Bronchial epithelial cell (primary cell): ENCODE measurements at regions not wholly inside any gene's neighbourhood (a gene's known extent, or its start where the extent isn't known, plus 50 kb on each side); places are given as distances from the start of the nearest gene placed in this dataset.

Source experiments
- DNase-seq: peaks from one replicate; pipeline ENCODE4 v3.0.0-alpha.2; 2010; ENCODE audit warnings: low read depth
- FAIRE-seq: peaks from 2 replicates; lab custom pipeline; 2011; peaks lifted over from hg19 to GRCh38; lab: Jason Lieb, UNC
- H3K27me3 ChIP-seq: 2 replicates; pipeline ENCODE4 v1.5.1; 2011; ENCODE audit warnings: low read length; ENCODE audit not compliant: control insufficient read depth, insufficient read depth
- H3K36me3 ChIP-seq: 2 replicates; pipeline ENCODE4 v1.5.1; 2011; ENCODE audit warnings: low read length; ENCODE audit not compliant: control insufficient read depth, insufficient read depth
- H3K4me3 ChIP-seq: 2 replicates; pipeline ENCODE4 v1.5.1; 2011; ENCODE audit warnings: mild to moderate bottlenecking, low read depth, low read length, control low read depth
- TF ChIP-seq, protein P1 (sequence below): IDR thresholded peaks from 2 replicates; pipeline ENCODE4 v1.5.1; 2011; ENCODE audit warnings: mild to moderate bottlenecking, moderate library complexity, low read length, control low read depth, inconsistent platforms; ENCODE audit not compliant: insufficient read depth, severe bottlenecking

DNA sequence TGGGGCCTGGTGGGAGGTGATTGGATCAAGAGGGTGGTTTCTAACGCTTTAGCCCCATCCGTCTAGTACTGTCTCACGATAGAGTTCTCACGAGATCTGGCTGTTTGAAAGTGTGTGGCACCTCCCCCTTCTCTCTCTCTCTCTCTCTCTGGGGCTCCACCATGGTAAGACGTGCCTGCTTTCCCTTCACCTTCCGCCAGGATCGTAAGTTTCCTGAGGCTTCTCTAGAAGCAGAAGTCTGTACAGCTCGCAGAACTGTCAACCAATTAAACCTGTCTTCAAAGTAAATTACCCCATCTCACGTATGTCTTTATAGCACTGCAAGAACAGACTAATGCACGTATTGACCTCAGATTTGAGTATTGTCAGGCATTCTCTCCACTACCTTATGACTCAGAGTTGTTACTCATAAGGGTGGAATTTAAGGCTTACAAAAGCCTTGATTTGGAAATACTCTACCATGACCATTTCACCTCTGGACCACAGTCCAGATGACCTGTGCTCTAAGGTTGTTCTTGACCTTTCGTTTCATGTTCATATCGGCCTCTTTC, 99.5 kb upstream of the AGAP1 start:
- FAIRE-seq: no peak
- DNase-seq: peak; percentile 94

DNA sequence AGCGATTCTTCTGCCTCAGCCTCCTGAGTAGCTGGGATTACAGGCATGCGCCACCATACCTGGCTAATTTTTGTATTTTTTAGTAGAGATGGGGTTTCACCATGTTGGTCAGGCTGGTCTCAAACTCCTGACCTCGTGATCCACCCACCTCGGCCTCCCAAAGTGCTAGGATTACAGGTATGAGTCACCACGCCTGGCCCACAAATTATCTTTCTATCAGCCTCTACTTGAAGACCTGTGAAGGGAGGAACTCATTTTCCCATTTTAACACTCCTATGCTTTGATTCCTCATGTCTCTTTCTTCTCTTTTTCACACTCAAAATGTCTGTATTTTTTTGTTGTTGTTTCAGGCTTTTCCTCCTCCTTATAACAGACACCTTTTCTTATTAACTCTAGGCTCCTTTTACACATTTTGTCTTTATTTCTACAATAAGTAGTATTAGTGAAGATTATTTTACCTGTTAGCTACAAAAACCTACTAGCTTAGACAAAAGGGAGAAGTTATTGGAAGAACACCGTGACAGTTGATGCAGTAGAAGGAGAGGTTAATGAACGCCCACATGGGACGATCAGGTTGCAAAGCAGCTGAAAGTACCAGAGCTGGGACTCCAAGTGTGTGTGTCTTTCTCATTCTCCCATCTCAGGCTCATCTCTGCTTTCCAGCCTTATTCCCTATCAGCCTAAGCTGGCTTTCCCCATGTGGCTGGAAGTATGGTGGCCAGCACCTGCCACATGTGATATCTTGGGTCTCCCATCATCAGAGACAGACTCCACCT, 97.6 kb upstream of the AGAP1 start:
- Histone ChIP-seq H3K36me3 (no peaks in the 10 kb centered on the region), H3K4me3 (no peak overlapping the region), H3K27me3 (no peaks in the 10 kb centered on the region)
- DNase-seq (no peak), FAIRE-seq (no peak)
- TF ChIP-seq, protein P1, sequence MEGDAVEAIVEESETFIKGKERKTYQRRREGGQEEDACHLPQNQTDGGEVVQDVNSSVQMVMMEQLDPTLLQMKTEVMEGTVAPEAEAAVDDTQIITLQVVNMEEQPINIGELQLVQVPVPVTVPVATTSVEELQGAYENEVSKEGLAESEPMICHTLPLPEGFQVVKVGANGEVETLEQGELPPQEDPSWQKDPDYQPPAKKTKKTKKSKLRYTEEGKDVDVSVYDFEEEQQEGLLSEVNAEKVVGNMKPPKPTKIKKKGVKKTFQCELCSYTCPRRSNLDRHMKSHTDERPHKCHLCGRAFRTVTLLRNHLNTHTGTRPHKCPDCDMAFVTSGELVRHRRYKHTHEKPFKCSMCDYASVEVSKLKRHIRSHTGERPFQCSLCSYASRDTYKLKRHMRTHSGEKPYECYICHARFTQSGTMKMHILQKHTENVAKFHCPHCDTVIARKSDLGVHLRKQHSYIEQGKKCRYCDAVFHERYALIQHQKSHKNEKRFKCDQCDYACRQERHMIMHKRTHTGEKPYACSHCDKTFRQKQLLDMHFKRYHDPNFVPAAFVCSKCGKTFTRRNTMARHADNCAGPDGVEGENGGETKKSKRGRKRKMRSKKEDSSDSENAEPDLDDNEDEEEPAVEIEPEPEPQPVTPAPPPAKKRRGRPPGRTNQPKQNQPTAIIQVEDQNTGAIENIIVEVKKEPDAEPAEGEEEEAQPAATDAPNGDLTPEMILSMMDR: no peak

More for the DNA sequence above, 99.5 kb upstream of the AGAP1 start:
- Histone ChIP-seq H3K4me3 (no peak overlapping the region), H3K27me3 (no peaks in the 10 kb centered on the region), H3K36me3 (no peaks in the 10 kb centered on the region)
- TF ChIP-seq, protein P1: no peak

DNA sequence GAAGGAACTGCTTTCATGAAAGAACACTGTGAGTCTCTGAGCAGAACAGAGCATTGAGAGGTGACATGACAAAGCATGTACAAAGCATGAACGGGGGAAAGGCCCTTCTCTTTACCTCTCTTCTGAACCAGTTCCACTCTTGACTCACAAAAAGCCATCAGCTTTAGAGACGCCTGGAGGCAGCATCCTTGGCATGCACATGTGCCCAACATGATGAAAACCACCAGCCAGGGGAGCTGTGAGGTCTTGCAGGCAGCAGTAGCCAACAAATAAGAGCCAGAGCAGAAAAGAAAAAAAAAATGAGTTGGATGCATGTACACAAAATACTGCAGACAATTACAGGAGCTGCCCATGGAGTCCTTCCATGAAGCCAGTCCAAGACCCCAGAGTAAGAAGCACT, 95.5 kb upstream of the AGAP1 start:
- Histone ChIP-seq H3K36me3 (no peaks in the 10 kb centered on the region), H3K27me3 (no peaks in the 10 kb centered on the region), H3K4me3 (no peak overlapping the region)
- peak; percentile 36 for FAIRE-seq
- TF ChIP-seq, protein P1: no peak
- no peak for DNase-seq

DNA sequence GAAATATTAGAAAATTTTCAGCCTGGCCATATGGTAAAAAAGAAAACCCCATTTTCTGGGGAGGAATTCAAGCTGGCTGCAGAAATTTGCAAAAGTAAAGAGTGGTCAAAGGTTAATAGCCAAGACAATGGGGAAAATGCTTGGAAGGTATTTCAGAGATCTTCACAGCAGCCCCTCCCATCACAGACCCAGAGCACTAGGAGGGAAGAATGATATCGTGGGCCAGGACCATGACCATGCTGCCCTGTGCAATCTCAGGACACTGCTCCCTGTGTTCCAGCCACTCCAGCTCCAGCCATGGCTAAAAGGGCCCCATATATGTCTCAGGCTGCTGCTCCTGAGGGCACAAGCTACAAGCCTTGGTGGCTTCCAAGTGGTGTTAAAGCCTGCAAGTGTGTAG, 93.9 kb upstream of the AGAP1 start:
- TF ChIP-seq, protein P1: no peak
- no peak overlapping the region for H3K4me3 ChIP-seq
- no peak for FAIRE-seq
- H3K36me3 ChIP-seq: no peaks in the 10 kb centered on the region
- no peak for DNase-seq
- no peaks in the 10 kb centered on the region for H3K27me3 ChIP-seq

DNA sequence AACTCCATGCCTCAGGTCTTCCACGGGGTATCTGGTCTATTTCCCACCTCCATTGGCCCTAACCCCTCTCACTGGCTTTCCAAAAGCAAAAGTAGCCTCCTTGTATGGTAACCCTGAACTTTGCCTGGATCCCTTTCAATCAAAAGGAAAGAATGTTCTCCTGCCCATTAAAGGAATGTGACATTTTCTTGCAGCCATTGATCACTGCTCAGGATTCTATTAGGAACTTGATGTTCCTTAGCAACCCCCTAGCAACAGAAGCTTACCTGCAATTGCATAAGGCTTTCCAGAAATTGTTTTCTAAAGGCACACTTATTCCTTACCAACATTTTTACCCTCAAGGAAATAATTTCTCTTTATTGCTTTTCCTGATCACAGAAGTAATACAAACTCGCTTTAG, 91.4 kb upstream of the AGAP1 start:
- TF ChIP-seq, protein P1: no peak
- H3K36me3 ChIP-seq: no peaks in the 10 kb centered on the region
- no peak for FAIRE-seq
- no peak for DNase-seq
- H3K27me3 ChIP-seq: peaks cover 2% of the 10 kb centered on the region
- no peak overlapping the region for H3K4me3 ChIP-seq
